PC-3 (cell line): ENCODE measurements at regions not wholly inside any gene's neighbourhood (a gene's known extent, or its start where the extent isn't known, plus 50 kb on each side); places are given as distances from the start of the nearest gene placed in this dataset.

Experiments used
- ATAC-seq: fragments of 200-7000 bp; cut with Tn5 transposase; 2 replicates; pipeline ENCODE4 v1.9.1; 2020; ENCODE audit warnings: mild to moderate bottlenecking, moderate library complexity
- BruUV-seq: library from RNA; stranded (reverse); fragments of 400-500 nt; replicated peaks from 2 replicates; lab custom pipeline; 2021; lab: Mats Ljungman, UMichigan
- CTCF ChIA-PET: fragments of 300-600 bp; sonication (Branson Sonifier 250); formaldehyde crosslinking; loops from one replicate; lab custom pipeline; 2022; ENCODE audit warnings: antibody characterized with exemption; lab: Charles Lee
- POLR2A ChIA-PET: fragments of 300-600 bp; sonication (Branson Sonifier 250); formaldehyde crosslinking; loops from one replicate; lab custom pipeline; 2022; ENCODE audit warnings: antibody characterized with exemption; ENCODE audit not compliant: unreplicated experiment; lab: Charles Lee
- DNase-seq: peaks from one replicate; pipeline ENCODE4 v3.0.0-alpha.2; 2015
- H2AFZ ChIP-seq: fragments of 300-600 bp; sonication (generic); 2 replicates; pipeline ENCODE4 v1.6.0; 2016; ENCODE audit warnings: antibody characterized with exemption, low read length
- H3F3A ChIP-seq: fragments of 300-600 bp; sonication (generic); one replicate; pipeline ENCODE4 v1.6.0; 2017; ENCODE audit warnings: antibody characterized with exemption, low read length, control low read depth, mild to moderate bottlenecking; ENCODE audit not compliant: unreplicated experiment
- H3K27ac ChIP-seq: fragments of 300-600 bp; sonication (generic); 2 replicates; pipeline ENCODE4 v1.5.1; 2016; ENCODE audit warnings: mild to moderate bottlenecking, low read length
- H3K27me3 ChIP-seq: fragments of 300-600 bp; sonication (generic); 2 replicates; pipeline ENCODE4 v1.6.1; 2016; ENCODE audit warnings: low read length, mixed read lengths
- H3K36me3 ChIP-seq: fragments of 300-600 bp; sonication (generic); 2 replicates; pipeline ENCODE4 v1.6.1; 2016; ENCODE audit warnings: low read depth, mixed run types, low read length, mixed read lengths
- H3K4me1 ChIP-seq: fragments of 300-600 bp; sonication (generic); 2 replicates; pipeline ENCODE4 v1.5.1; 2016; ENCODE audit warnings: low read length; ENCODE audit not compliant: insufficient read depth
- H3K4me2 ChIP-seq: fragments of 300-600 bp; sonication (generic); 2 replicates; pipeline ENCODE4 v1.6.0; 2016; ENCODE audit warnings: low read length
- H3K4me3 ChIP-seq: fragments of 300-600 bp; sonication (generic); 2 replicates; pipeline ENCODE4 v1.5.1; 2016; ENCODE audit warnings: mild to moderate bottlenecking, low read length, mixed read lengths
- H3K79me2 ChIP-seq: fragments of 300-600 bp; sonication (generic); 2 replicates; pipeline ENCODE4 v1.6.1; 2017; ENCODE audit warnings: low read length, mixed read lengths
- H3K9ac ChIP-seq: fragments of 300-600 bp; sonication (generic); 2 replicates; pipeline ENCODE4 v1.6.0; 2016; ENCODE audit warnings: mild to moderate bottlenecking, low read length
- H3K9me2 ChIP-seq: fragments of 300-600 bp; sonication (generic); replicated peaks from 2 replicates; pipeline ENCODE4 v1.6.1; 2016; ENCODE audit warnings: mixed run types, low read length, mixed read lengths
- H3K9me3 ChIP-seq: fragments of 300-600 bp; sonication (generic); 2 replicates; pipeline ENCODE4 v1.6.1; 2016; ENCODE audit warnings: low read length, mixed read lengths
- H4K20me1 ChIP-seq: fragments of 300-600 bp; sonication (generic); 2 replicates; pipeline ENCODE4 v1.6.1; 2016; ENCODE audit warnings: low read length, mixed read lengths
- EZH2 ChIP-seq: fragments of 300-600 bp; sonication (generic); IDR thresholded peaks from one replicate; pipeline ENCODE4 v1.6.1; 2017; ENCODE audit warnings: antibody characterized with exemption, mild to moderate bottlenecking, low read length; ENCODE audit not compliant: unreplicated experiment
- EZH2phosphoT487 ChIP-seq: fragments of 300-600 bp; sonication (generic); IDR thresholded peaks from 2 replicates; pipeline ENCODE4 v1.6.1; 2018; ENCODE audit warnings: mild to moderate bottlenecking, antibody characterized with exemption, low read length, borderline replicate concordance
- intact Hi-C: fragments of 100-400 bp; cut with micrococcal nuclease; formaldehyde crosslinking; loops from 2 replicates; pipeline ENCODE4 v1.9.0; 2023
- TF ChIP-seq, protein P1 (sequence below): fragments of 300-600 bp; sonication (generic); conservative IDR thresholded peaks from 2 replicates; pipeline ENCODE4 v1.5.1; 2017; ENCODE audit warnings: antibody characterized with exemption, low read depth, mild to moderate bottlenecking, low read length

- no peak overlapping the region for H3K27ac ChIP-seq
- no peaks in the 10 kb centered on the region for H3K9me2 ChIP-seq
- no peaks in the 10 kb centered on the region for H3K79me2 ChIP-seq
- no TSS peak for BruUV-seq
- TF ChIP-seq EZH2phosphoT487 (no peak), EZH2 (no peak)
- TF ChIP-seq, protein P1, sequence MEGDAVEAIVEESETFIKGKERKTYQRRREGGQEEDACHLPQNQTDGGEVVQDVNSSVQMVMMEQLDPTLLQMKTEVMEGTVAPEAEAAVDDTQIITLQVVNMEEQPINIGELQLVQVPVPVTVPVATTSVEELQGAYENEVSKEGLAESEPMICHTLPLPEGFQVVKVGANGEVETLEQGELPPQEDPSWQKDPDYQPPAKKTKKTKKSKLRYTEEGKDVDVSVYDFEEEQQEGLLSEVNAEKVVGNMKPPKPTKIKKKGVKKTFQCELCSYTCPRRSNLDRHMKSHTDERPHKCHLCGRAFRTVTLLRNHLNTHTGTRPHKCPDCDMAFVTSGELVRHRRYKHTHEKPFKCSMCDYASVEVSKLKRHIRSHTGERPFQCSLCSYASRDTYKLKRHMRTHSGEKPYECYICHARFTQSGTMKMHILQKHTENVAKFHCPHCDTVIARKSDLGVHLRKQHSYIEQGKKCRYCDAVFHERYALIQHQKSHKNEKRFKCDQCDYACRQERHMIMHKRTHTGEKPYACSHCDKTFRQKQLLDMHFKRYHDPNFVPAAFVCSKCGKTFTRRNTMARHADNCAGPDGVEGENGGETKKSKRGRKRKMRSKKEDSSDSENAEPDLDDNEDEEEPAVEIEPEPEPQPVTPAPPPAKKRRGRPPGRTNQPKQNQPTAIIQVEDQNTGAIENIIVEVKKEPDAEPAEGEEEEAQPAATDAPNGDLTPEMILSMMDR: no peak
- ATAC-seq: no peak
- no peak overlapping the region for H3K4me2 ChIP-seq
- no peak overlapping the region for H2AFZ ChIP-seq
- no peaks in the 10 kb centered on the region for H3F3A ChIP-seq
- no peak overlapping the region for H3K4me3 ChIP-seq
- no peak for DNase-seq
- ChIA-PET POLR2A (no interaction called here), CTCF (no interaction called here)
- H3K9ac ChIP-seq: no peak overlapping the region
- H3K9me3 ChIP-seq: no peaks in the 10 kb centered on the region
- intact Hi-C loops: no loop called here
- no peaks in the 10 kb centered on the region for H4K20me1 ChIP-seq
- no peaks in the 10 kb centered on the region for H3K27me3 ChIP-seq
- 0 out of 2 replicates have a peak, but pooled peaks cover 7% of the 10 kb centered on the region for H3K4me1 ChIP-seq
- no peaks in the 10 kb centered on the region for H3K36me3 ChIP-seq
These were observed 520.3 kb downstream of the EDEM1 start for GRCh38 chr3:5707794-5708193.

DNA sequence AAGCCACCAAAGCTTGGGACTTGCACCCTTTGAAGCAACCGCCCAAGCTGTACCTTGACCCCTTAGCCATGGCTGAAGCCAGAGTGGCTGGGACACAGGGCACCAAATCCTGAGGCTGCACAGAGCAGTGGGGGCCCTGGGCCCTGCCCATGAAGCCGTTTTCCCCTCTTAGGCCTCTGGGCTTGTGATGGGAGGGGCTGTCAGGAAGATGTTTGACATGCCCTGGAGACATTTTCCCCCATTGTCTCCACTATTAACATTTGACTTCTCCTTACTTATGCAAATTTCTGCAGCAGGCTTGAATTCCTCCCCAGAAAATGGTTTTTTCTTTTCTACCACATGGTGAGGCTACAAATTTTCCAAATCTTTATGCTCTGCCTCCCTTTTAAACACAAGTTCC is 522.2 kb downstream of the EDEM1 start:
- ChIA-PET POLR2A (no interaction called here), CTCF (no interaction called here)
- Histone ChIP-seq H4K20me1 (no peaks in the 10 kb centered on the region), H3K27ac (no peak overlapping the region), H3K9ac (no peak overlapping the region), H3K4me2 (no peak overlapping the region), H3K36me3 (no peaks in the 10 kb centered on the region), H3K27me3 (no peaks in the 10 kb centered on the region), H3K79me2 (no peaks in the 10 kb centered on the region), H3F3A (no peaks in the 10 kb centered on the region), H3K9me2 (no peaks in the 10 kb centered on the region), H3K4me3 (no peak overlapping the region), H3K4me1 (no peaks in the 10 kb centered on the region), H2AFZ (no peak overlapping the region), H3K9me3 (no peaks in the 10 kb centered on the region; the same call in 1 of the 2 replicates)
- BruUV-seq: no TSS peak
- TF ChIP-seq, protein P1: no peak
- TF ChIP-seq EZH2 (no peak), EZH2phosphoT487 (no peak)
- ATAC-seq: no peak
- intact Hi-C loops: no loop called here
- no peak for DNase-seq

DNA sequence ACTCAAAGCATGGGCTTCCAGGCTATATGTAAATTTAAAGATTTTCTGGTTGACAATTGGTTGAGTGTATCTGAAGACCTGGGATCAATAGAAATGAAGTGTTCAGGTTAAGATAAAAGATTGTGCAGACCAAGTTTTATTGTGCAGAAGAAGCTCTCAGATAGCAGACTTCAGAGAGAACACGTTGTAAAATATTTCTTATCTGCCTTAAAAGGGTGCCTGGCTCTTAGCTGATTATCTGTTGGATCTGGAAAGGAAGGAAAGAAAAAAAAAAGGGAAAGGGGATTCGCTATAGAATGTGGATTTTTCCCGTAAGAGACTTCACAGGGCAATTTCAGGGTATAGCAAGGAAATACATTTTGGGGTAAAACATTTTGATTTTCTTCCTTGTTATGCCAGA is 523.2 kb downstream of the EDEM1 start:
- no peaks in the 10 kb centered on the region for H3F3A ChIP-seq
- H2AFZ ChIP-seq: no peak overlapping the region
- H3K79me2 ChIP-seq: no peaks in the 10 kb centered on the region
- POLR2A ChIA-PET: no interaction called here
- no peaks in the 10 kb centered on the region for H4K20me1 ChIP-seq
- DNase-seq (no peak), ATAC-seq (no peak)
- H3K9ac ChIP-seq: no peak overlapping the region
- no peak overlapping the region for H3K4me2 ChIP-seq
- intact Hi-C loops: no loop called here
- H3K9me3 ChIP-seq: no peaks in the 10 kb centered on the region; the same call in 1 of the 2 replicates
- no peaks in the 10 kb centered on the region for H3K27me3 ChIP-seq
- no peaks in the 10 kb centered on the region for H3K4me1 ChIP-seq
- TF ChIP-seq EZH2: no peak
- TF ChIP-seq, protein P1: no peak
- TF ChIP-seq EZH2phosphoT487: no peak
- H3K9me2 ChIP-seq: no peaks in the 10 kb centered on the region
- CTCF ChIA-PET: no interaction called here
- no TSS peak for BruUV-seq
- no peak overlapping the region for H3K4me3 ChIP-seq
- no peaks in the 10 kb centered on the region for H3K36me3 ChIP-seq
- no peak overlapping the region for H3K27ac ChIP-seq
